GF-D8 (cell line): ENCODE measurements at regions not wholly inside any gene's neighbourhood (a gene's known extent, or its start where the extent isn't known, plus 50 kb on each side); places are given as distances from the start of the nearest gene placed in this dataset.
"Not testable (repeated sequence)": the region's sequence is repeated elsewhere in the genome, so short reads cannot be mapped to it uniquely, and the experiment has no call there.

ENCODE experiments used
- DNase-seq: peaks from one replicate; lab custom pipeline; 2025; lab: John Stamatoyannopoulos, UW

DNA sequence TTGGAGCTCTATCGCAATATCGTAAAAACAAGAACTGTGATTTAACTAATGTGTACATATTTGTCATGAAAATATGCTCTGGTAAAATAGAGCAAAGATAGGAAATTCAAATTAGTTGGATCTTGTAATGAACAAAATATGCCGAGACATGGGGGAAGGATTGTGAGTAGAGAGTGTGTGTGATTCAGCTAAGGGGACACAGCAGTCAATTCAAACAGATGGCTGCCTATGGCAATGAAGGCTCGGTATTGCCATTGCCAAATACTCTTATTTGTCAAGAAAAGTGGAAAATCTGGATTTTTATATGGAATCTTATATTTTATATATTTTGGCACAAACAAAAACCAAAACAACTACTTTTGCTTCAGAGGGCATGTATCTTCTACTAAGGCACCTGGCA lies 227.3 kb upstream of the BCHE start:
- no peak for DNase-seq

DNA sequence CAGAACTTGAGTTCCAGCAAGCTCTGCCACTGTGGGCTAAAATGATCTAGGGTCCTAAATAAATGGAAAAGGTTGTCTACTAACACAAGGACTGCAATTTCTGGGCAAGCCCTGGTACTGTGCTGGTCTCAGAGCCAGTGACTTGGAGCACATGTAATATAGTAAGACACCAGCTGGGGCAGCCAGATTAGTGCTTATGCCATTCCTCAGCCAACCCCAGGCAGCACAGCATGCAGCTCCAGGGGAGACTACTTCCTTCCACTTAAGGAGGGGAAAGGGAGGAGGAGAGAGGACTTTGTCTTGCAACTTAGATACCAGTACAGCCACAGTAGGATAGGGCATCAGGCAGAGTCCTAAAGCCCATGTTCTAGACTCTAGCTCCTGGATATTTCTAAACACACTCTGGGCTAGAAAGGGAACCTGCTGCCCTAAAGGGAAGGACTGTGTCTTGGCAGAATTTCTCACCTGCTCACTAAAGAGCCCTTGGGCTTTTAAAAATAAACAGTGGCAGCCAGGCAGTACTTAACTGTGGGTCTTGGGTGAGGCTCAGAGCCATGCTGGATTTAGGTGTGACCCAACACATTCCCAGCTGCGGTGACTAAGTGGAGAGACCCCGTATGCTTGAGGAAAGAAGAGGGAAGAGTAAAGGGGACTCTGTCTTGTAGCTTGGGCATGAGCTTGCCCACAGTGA lies 223.7 kb upstream of the BCHE start:
- no peak for DNase-seq

DNA sequence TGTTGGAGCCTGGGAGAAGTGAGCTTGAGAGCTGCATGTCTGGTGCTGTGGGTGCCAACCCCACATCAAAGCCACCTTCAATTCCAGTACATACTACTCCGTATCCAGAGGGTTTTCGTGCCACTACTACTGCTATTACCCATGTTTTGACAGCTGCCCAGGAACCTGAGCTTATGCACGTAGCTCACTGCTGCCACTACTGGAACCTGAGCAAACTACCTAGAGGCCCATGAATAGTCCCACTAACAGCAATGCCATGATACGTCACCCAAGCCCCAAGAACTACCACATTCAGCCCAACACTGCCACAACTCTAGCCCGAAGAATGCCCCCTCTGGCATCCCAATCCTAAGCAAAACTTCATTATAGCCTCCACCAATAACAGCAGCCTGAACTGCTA lies 215.2 kb upstream of the BCHE start:
- no peak for DNase-seq

DNA sequence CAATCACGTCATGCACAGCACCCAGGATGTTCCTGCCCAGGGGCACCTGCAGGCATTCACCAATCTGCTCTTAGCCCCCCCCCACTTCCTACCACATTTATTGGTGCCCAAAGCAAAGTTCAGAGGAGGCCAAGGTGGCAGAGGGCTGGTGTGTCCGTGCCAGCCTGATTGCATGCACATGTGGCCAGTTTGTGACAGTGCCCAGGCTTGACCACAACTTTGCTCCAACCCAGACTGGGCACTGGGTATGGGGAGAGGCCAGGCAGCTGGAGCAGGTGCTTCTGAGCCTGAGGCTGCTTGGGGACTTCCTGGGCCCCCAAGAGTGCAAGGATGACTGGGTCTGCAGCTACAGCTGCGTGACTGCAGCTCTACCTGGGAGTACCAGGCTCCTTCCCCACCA lies 192.3 kb upstream of the BCHE start:
- no peak for DNase-seq

DNA sequence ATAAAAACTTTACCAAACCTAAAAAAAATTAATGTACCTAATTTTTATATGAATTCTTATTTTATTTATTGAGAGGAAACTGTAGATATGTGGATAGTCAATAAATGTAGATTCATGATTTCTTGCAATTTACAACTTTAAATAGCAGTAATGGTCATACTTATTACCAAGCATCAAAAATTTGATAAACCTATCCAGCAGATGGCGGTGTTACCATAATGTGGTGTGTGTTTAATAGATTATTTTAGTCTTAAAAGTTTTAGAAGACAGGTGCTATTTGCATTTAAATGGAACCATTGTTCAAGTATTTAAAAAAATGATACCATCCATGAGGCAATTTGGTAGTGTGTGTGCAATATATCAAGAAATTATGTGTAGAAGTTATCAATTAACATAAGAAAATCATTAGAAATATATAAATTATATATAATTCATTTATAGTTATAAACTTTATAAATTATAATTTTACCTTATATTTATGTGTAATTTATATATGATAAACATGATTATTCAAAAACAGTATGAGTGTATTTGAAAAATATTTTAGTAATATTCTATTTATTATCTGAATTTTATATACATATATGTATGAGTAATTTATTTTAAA lies 176.0 kb upstream of the BCHE start:
- no peak for DNase-seq

DNA sequence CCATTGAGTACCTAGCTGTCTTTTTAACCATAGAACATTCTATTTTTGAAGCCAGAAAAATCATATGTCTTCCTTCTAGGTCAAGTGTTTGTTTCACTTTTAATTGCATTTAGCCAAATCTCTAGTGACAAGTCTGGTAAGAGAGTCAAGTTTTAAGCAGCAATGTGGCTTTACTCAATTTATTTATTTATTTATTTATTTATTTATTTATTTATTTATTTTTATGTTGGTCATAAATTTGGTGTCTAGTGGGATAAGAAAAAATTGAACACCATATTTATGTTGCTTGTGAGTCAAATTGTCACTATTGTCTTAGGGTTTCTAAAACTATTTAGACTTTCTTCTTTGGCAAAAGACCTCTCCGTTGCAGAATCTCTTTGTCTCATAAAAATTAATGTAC lies 174.5 kb upstream of the BCHE start:
- DNase-seq: no peak

DNA sequence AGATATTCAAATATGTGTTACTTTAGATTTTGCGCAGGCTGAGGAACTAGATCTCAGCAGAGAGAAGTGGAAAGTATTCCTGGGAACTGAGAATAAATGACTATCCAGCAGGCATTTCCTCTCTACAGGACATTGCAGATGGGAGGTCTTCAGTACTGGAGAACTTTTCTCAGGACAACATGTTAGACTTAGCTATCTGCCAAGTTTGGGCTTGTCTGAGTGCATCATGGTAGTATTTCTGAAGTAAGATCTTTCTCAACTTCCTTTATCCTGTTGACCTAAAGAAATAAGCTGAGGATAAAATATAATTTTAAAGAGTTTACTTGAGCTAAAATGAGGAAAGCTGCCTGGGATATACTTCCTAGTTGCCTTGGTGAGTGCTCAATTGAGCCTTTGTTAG lies 167.9 kb upstream of the BCHE start:
- no peak for DNase-seq

DNA sequence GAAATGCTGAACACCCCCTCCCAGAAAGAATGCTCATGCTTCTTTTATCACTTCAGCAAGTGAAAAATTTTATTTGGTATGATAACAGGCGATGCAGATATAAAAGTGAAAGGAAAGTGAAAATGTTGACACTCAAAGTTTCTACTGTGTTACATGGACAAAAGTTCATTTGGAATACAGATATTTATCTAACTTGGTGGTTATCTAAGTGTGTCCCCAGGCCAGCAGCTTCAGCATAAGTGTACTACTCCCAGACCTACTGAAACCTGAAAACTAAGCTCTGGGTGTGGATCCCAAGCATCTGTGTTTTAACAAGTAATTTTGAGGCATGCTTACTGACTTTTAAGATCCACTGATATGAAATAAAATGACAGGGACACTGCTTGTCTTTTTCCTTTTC lies 157.1 kb upstream of the BCHE start:
- DNase-seq: no peak

DNA sequence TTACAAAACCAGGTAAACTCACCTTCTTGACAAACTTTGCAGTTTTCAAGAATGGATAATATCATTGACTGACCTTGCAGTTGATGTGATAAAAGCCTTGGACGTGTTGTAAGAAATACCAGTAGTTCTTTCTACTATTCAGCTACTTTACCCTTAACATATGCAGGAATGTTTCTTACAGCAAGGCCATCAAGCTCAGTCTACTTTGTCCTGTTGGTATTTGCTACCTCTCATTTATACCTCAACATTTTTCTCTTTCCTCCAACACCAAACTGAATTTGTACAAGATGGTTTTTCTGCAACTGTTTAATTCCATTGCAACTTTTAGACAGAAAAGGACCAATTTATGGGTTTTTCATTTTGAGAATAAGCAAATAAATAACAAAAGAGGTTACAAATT lies 147.4 kb upstream of the BCHE start:
- no peak for DNase-seq

DNA sequence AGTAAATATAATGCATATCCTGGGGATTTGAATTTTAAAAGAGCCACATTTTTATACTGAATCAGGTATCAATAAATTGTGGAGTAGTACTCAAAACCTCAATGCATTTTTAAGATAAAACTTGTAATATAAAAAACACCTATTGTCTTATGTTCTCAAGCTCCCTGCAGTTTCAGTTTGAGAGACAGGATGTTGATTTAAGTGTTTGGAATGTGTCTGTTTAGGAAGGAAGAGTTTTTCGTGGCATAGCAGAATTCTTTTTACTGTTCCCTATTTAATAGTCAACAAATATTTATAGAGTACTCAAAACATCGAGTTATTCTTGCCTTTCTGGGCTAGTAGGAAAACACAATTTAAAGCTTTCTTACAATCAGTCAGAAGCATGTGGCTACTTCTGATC lies 146.1 kb upstream of the BCHE start:
- DNase-seq: no peak

DNA sequence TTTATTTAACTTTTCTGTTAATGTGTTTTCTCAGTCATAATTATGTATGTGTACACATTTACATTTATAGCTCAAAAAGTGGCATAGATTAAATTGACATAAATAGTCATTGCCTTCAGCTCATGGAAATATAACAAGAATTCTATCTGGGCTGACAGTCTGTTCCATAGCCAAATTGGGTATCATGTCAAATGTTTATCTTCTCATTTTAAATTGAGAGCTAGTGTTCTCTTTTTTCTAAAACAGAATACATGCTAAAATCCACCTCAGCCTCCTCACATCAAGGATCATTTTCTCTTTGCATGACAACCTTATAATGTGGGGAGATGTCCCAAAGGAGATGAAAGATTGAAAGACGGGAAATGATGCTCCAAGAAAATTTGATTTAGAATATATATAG lies 144.1 kb upstream of the BCHE start:
- DNase-seq: no peak

DNA sequence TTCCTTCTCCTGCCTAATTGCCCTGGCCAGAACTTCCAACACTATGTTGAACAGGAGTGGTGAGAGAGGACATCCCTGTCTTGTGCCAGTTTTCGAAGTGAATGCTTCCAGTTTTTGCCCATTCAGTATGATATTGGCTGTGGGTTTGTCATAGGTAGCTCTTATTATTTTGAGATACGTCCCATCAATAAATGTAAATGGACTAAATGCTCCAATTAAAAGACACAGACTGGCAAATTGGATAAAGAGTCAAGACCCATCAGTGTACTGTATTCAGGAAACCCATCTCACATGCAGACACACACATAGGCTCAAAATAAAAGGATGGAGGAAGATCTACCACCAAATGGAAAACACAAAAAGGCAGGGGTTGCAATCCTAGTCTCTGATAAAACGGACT lies 123.6 kb upstream of the BCHE start:
- not testable (repeated sequence) for DNase-seq

DNA sequence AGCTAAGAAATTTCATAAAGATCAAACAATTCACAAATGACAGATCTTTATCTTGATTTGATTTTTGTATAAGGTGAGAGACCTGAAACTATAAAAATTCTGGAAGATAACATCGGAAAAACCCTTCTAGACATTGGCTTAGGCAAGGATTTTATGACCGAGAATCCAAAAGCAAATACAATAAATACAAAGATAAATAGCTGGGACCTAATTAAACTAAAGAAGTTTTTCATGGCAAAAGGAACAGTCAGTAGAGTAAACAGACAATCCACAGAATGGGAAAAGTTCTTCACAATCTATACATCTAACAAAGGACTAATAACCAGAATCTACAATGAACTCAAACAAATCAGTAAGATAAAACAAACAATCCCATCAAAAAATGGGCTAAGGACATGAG lies 116.9 kb upstream of the BCHE start:
- DNase-seq: no peak

DNA sequence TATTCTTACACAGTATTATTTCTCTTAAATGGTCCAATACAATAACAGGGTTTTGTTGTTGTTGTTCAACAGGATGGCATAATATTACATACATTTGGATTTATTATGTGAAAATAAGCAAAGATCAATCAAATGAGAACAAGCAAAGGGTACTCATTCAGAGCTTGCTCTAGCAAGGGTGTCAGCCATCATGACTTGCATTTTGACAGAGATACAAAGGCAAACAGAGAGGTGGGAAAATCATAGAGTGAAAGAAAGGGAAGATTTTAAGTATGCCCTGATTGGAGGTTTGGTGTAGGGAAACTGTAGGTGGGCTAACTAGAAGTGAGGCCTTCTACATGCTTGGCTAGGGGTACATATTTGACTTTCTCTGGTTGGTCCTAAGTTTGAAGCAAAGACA lies 109.1 kb upstream of the BCHE start:
- DNase-seq: no peak

DNA sequence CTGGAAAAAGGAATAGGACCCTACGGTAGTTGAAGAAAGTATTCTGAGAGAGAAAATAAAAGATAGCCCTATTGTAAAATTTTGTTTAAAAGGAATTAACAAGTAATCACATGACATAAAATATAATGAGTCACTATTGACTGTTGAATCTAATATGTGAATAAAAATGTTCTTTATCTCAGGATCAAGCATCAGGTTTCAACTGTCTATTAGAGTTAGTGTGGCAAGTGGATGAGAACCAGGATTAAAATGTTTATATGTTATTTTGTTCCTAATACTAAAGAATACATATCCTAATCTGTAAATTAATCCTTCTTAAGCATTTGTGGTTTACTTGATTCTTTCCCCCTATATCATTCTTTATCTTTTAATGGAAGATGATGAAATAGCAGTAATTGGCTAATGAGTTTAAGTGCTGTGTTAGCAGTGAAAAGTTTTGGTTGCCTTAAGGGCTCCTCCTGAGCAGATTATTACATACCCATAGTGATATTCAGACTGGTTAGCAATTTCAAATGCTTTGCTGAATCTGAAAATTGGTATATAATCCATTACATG lies 101.8 kb upstream of the BCHE start:
- no peak for DNase-seq

DNA sequence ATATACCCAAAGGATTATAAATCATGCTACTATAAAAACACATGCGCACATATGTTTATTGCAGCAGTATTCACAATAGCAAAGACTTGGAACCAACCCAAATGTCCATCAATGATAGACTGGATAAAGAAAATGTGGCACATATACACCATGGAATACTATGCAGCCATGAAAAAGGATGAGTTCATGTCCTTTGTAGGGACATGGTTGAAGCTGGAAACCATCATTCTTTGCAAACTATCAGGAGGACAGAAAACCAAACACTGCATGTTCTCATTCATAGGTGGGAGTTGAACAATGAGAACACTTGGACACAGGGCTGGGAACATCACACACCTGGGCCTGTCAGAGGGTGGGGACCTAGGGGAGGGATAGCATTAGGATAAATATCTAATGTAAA lies 98.9 kb upstream of the BCHE start:
- not testable (repeated sequence) for DNase-seq

DNA sequence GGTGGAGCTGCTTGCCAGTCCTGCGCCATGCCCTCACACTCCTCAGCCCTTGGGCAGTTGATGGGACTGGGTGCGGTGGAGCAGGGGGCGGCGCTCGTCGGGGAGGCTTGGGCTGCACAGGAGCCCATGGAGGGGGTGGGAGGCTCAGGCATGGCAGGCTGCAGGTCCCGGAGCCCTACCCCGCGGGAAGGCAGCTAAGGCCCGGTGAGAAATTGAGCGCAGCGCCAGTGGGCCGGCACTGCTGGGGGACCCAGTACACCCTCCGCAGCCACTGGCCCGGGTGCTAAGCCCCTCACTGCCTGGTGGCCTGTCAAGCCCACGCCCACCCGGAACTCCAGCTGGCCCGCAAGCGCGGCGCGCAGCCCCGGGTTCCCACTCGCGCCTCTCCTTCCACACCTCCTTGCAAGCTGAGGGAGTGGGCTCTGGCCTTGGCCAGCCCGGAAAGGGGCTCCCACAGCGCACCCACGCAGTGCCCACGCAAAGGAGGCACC lies 87.1 kb upstream of the BCHE start:
- DNase-seq: not testable (repeated sequence)

DNA sequence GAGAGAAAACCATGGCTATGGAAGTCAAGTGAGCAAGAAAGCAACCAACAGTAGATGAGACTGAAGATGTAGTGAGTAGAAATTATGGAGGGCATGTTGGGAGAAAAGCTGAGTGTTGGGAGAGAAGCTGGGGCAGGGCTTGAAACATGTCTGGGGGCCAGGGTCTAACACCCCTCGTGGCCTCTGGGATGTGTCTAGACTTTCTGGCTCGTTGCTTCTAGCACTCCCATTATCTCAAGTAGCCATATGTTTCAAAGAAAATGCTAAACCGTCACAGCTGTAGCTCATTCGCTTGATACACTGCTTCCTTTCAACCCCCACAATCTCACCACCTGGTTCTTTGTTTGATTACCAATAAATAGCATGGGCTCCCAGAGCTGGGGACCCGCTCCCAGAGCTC lies 83.8 kb upstream of the BCHE start:
- DNase-seq: no peak

DNA sequence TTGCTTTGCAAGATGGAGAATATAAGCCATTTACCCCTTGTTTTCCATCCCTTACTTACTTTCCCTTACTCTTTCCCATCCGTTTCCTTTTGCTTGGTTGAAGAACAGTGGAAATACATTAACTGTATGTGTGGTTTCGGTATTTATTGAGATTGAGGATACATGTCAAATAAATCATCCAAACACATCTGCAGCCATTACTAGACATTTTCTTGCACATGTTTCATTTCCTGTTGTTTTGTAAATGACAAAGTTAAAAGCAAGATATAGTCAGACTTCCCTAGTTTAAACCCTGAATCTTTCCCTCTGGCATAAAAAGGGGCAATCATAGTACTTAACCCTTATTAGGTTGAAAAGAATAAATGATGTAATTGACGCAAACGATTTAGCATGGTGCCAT lies 82.1 kb upstream of the BCHE start:
- no peak for DNase-seq

DNA sequence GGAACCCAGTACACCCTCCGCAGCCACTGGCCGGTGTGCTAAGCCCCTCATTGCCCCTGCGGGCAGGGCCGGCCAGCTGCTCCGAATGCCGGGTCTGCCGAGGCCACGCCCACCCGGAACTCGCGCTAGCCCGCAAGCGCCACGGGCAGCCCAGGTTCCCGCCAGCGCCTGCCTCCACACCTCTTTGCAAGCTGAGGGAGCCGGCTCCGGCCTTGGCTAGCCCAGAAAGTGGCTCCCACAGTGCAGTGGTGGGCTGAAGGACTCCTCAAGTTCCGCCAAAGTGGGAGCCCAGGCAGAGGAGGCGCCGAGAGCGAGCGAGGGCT lies 81.4 kb upstream of the BCHE start:
- DNase-seq: no peak

DNA sequence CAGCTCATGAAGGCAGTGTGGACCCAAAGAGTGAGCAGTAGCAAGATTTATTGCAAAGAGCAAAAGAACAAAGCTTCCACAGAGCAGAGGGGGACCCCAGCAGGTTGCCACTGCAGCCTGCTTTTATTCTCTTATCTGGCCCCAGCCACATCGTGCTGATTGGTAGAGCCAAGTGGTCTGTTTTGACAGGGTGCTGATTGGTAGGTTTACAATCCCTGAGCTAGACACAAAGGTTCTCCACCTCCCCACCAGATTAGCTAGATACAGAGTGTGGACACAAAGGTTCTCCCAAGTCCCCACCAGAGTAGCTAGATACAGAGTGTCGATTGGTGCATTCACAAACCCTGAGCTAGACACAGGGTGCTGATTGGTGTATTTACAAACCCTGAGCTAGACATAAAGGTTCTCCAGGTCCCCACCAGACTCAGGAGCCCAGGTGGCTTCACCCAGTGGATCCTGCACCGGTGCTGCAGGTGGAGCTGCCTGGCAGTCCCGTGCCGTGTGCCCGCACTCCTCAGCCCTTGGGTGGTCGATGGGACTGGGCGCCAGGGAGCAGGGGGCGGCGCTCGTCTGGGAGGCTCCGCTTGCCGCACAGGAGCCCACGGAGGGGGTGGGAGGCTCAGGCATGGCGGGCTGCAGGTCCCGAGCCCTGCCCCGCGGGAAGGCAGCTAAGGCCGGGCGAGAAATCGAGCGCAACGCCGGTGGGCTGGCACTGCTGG lies 80.9 kb upstream of the BCHE start:
- DNase-seq: not testable (repeated sequence)

DNA sequence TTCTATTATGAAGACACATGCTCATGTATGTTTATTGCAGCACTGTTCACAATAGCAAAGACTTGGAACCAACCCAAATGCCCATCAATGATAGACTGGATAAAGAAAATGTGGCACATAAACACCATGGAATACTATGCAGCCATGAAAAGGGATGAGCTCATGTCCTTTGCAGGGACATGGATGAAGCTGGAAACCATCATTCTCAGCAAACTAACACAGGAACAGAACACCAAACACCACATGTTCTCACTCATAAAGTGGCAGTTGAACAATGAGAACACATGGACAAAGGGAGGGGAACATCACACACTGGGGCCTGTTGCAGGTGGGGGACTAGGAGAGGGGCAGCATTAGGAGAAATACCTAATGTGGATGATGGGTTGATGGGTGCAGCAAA lies 77.9 kb upstream of the BCHE start:
- DNase-seq: not testable (repeated sequence)

DNA sequence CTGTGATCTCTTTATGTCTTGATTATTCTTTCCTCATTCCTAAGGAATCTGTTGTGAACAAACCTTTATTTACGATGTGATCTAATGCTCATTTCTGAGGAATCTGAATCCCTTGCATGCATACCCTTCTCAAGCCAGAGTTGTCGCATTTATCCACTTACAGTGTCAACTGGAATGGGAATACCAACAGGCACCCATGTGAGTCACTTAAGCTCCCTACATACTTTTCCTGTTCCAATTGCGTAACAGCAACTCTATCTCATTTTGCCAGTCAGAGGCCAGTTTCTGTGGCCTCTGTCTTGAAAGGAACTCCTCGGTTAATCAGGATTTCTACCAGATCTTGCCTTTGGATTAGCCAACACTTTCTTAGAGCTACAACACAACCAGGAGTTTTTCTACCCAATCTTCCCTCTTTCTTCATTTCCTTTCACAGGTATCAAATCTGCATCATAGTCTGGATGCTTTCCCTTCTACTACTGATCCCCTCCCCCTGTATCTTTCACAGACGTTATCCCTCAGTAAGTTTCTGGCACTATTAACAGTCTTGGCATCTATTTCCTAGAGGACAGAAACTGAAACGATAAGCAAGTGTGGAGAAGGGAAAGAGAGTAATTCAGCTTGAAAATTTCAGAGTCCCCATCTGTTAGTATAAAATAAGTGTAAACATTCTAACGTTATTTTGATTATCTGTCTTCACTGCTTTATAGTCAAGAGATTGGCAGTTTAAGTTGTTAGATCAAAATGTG lies 66.8 kb upstream of the BCHE start:
- no peak for DNase-seq
